NCI-H128 (cell line): ENCODE measurements at regions not wholly inside any gene's neighbourhood (a gene's known extent, or its start where the extent isn't known, plus 50 kb on each side); places are given as distances from the start of the nearest gene placed in this dataset.

Source experiments
- DNase-seq: peaks from one replicate; lab custom pipeline; 2025; ENCODE audit not compliant: unreplicated experiment; lab: John Stamatoyannopoulos, UW

DNA sequence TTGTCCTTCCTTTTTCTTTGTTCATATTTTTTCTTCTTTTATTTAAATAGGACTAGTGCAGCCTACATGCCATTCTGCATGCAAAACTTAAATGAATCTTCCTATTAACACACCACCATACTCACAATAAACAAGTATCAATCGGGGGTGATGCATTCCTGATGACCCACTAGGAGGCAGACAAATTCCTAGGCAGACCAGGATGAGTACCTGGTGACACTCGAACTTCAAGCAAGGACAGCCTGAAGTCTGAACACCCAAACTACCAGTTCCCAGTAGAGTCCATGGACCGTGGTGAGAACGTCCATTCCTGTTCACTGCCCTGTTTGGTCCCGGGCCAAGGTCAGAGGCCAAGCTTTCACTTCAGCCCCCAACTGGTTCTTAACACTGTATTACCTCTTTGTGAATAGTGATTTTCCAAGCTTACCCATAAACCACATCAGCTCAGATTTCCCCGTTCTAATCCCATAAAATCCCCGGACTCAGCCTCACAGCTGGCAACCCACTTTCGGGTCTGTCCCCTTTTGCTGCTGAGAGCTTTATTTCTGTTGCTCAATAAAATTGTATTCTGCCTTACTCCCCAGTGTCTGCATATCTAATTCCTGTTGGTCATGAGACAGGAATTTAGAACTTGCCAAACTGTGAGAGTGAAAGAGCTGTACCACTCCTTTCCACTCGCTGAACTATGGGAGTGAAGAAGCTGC lies 1286.6 kb downstream of the FSTL5 start:
- no peak for DNase-seq

- no peak for DNase-seq
Observed at GRCh38 chr4:160880180-160880579, 1283.6 kb downstream of the FSTL5 start.

DNA sequence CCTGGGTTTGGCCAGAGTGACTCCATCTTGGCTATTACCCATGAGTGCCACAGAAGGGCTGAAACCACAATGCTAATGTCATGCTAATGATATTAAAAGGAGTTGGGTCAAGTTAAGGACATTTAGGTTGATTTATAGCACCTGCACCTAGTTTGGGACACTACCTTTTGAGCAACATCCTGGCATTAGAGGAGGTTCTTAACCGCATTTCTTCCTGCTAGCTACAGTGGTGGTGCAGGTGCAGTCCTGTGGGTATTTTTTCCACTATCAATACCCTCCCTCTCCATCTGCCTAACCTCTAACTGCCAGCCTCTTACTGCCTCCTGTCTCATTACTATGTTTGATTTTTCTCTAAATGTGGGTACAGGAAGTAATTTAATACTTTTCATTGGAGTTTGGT lies 1276.1 kb downstream of the FSTL5 start:
- DNase-seq, result no peak

DNA sequence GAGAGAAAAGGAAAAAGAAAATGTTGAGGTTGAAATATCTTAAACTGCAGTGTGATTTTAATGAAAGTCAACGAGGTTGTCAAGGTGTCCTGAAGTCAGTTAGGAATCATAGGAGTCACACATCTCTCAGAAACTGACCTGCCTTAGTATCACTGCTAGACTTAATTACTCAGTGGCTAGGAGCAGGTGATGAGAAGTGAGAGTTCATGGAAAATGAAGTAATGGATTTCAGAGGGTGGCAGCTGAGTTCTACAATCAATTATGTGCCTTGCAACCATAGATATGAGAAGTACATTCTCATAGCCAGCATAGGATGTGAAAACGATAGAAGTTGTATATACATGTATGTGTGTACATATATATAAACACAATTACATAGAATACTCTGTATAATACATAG lies 1269.7 kb downstream of the FSTL5 start:
- DNase-seq, result no peak

- no peak for DNase-seq
Observed at GRCh38 chr4:160894809-160895208, 1269.0 kb downstream of the FSTL5 start.

GRCh38 chr4:160927311-160927710 lies 1236.5 kb downstream of the FSTL5 start:
- no peak for DNase-seq

GRCh38 chr4:160928482-160928881 lies 1235.3 kb downstream of the FSTL5 start:
- no peak for DNase-seq

DNA sequence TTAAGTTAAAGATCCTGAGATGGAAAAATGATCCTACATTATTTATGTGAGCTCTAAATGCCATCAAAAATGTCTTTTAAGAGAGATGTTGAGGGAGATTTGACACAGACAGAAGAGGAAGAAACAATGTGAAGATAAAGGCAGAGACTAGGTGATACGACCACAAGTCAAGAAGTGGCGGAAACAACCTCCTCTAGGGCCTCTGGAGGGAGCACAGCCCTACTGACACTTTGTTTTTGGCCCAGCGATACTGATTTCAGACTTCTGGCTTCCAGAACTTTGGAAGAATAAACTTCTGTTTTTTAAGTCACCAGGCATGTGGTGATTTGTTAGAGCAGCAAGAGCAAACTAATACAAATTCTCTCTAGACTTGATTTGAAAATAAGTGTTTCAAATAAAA lies 1216.1 kb downstream of the FSTL5 start:
- DNase-seq, result no peak

GRCh38 chr4:160956875-160957274 lies 1206.9 kb downstream of the FSTL5 start:
- DNase-seq, result no peak

DNA sequence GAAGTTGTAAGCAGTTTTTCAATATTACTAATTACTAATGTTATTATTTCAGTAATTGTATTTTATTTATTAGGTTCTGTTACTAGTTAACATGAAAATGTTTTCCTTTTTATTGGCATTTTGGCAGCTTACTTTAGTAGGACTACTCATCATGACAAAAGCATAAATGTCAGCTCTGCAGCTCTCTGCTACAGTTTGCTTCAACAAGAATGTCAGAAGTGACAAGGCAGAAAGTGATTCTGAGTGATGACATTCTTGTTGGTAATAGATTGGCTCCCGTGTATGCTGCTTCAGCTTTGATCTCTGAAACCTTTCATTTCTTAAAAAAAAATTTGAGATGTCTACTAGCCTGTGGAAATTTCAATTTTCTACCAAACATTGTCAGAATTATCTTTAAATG lies 1193.9 kb downstream of the FSTL5 start:
- no peak for DNase-seq

DNA sequence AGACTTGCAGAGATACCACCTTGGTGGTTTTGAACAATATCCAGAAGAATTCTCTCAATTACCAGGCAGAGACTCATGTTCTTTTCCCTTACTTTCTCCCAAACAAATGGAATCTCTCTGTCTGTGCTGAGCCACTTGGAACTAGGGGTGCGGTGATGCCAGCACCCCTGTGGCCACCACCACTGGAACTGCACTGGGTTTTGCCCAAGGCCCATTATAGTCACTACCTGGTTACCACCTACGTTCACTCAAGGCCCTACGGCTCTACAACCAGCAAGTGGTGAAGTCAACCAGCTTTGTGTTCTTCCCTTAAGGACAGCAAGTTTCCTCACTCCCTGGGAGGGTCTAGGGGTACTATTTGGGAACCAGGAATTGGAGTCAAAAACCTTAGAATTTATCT lies 1183.7 kb downstream of the FSTL5 start:
- DNase-seq, result no peak

- no peak for DNase-seq
Observed at GRCh38 chr4:160981083-160981482, 1182.7 kb downstream of the FSTL5 start.

- no peak for DNase-seq
Observed at GRCh38 chr4:160983035-160983434, 1180.8 kb downstream of the FSTL5 start.

DNA sequence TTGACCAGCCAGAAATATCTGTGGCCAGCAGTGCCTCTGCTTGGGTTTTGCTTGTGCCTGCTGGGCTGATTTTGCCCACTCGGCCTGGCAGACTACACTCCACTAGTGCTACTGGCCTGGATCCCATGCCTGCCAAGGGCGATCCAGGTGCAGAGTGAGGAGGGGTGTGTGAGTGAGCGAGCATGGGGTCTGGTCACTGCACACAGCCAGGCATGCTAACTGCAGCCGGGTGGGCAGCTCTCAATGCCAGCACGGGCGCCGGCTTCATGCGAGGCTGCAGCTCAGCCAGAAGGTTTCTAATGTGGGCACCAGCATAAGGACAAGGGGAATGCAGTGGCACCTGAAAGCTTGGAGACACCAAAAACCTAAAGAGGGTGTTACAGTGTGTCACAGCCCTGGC lies 1161.4 kb downstream of the FSTL5 start:
- DNase-seq, result no peak

DNA sequence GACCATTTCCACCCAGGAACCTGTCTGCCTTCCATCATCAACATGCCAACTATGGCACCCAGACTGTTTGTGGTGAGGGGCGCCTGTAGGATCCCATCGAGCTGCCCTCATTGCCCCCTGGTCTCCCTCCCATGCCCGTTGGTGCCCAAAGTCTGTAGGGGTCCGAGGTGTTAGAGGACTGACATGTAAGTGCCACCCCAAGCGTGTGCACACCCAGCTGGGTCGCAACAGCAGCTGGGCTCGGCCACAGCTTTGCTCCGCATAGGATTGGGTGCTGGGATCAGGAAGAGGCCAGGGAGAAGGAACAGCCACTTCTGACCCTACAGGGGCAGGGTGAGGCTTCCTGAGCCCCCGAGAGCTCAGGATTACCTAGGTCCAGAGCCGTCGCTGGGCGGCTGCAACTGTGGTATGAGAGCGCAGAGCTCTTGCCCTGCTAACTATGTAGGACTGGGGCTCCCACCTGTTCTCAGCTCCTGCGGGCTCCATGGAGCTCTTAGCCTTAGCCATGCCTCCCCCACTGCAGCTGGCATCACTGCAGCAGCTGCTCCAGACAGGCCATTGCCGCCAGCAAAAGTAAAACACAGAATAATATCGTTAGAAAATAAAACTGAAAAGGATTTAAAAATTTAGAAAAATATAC lies 1160.3 kb downstream of the FSTL5 start:
- DNase-seq, result no peak

GRCh38 chr4:161005746-161006145 lies 1158.1 kb downstream of the FSTL5 start:
- no peak for DNase-seq

DNA sequence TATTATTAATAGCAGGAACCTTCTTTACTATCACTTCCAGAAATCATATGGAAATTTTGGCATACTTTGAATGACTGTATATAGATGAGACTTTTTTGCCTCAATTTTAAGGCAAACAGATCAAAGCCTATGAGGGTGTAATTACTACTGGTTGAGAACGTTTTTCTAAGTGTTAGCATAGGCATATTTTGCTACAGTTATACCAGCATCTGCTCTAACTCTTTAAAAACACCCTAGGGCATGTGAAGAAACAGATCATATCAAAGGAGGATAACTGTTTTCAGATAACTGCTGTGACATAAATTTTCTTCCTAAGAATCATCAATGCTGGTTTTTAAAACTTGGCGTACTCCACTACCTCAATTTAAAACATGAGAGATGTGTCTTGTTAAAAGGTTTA lies 1155.3 kb downstream of the FSTL5 start:
- DNase-seq, result no peak

DNA sequence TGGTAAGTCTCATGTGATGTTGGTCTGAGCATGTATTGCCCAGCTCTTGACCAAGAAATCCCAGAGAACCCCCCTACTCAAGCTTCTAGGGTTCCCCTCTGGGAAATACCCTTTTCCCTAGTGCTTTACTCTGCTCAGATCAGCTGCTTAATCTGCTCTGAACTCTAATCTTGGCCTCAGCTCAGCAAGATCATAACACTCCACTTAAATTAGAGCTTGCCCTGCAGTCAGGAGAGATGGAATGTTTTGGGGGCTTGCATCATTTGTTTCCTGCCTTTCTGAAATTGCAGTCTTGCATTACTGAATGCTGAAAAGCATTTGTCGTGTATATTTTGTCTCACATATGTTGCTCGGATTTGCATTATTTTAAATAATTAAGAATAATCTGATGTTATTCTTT lies 1153.6 kb downstream of the FSTL5 start:
- no peak for DNase-seq
